Stimulated activated CD8-positive, alpha-beta memory T cell treated with anti-CD3 and anti-CD28 coated beads, Interleukin-12 subunit alpha, Interleukin-12 subunit beta, amount 100 ng/mL, for 24 hours (primary cell): ENCODE measurements at regions not wholly inside any gene's neighbourhood (a gene's known extent, or its start where the extent isn't known, plus 50 kb on each side); places are given as distances from the start of the nearest gene placed in this dataset.

ENCODE experiments used
- DNase-seq: peaks from one replicate; pipeline ENCODE4 v3.0.0-alpha.2; 2020; ENCODE audit errors: extremely low read depth

- DNase-seq = no peak
Measured at GRCh38 chr6:113564371-113565171, 292.6 kb upstream of the MARCKS start.

- DNase-seq = no peak
Measured at GRCh38 chr6:113565306-113565705, 291.8 kb upstream of the MARCKS start.

GRCh38 chr6:113570161-113570560 lies 287.0 kb upstream of the MARCKS start:
- DNase-seq = no peak

- no peak for DNase-seq
Measured at GRCh38 chr6:113570641-113571040, 286.5 kb upstream of the MARCKS start.

GRCh38 chr6:113574147-113574546 lies 283.0 kb upstream of the MARCKS start:
- DNase-seq = no peak

- DNase-seq = no peak
Measured at GRCh38 chr6:113576310-113576709, 280.8 kb upstream of the MARCKS start.

- DNase-seq = no peak
Measured at GRCh38 chr6:113578691-113579090, 278.5 kb upstream of the MARCKS start.

- DNase-seq = no peak
Measured at GRCh38 chr6:113584767-113585166, 272.4 kb upstream of the MARCKS start.

GRCh38 chr6:113585246-113585645 lies 271.9 kb upstream of the MARCKS start:
- DNase-seq = no peak

- no peak for DNase-seq
Measured at GRCh38 chr6:113586413-113587077, 270.6 kb upstream of the MARCKS start.

- DNase-seq = no peak
Measured at GRCh38 chr6:113587078-113587699, 270.0 kb upstream of the MARCKS start.

- no peak for DNase-seq
Measured at GRCh38 chr6:113588646-113589045, 268.5 kb upstream of the MARCKS start.

- DNase-seq = no peak
Measured at GRCh38 chr6:113591896-113592827, 265.0 kb upstream of the MARCKS start.

GRCh38 chr6:113594726-113595125 lies 262.4 kb upstream of the MARCKS start:
- DNase-seq = no peak

- no peak for DNase-seq
Measured at GRCh38 chr6:113595911-113596376, 261.2 kb upstream of the MARCKS start.

- DNase-seq = no peak
Measured at GRCh38 chr6:113596387-113597230, 260.5 kb upstream of the MARCKS start.

- DNase-seq = no peak
Measured at GRCh38 chr6:113597231-113597583, 259.9 kb upstream of the MARCKS start.

- no peak for DNase-seq
Measured at GRCh38 chr6:113598786-113599185, 258.4 kb upstream of the MARCKS start.

- no peak for DNase-seq
Measured at GRCh38 chr6:113599444-113599843, 257.7 kb upstream of the MARCKS start.

GRCh38 chr6:113600551-113601339 lies 256.4 kb upstream of the MARCKS start:
- DNase-seq = no peak
